ENCODE measurements at regions not wholly inside any gene's neighbourhood (a gene's known extent, or its start where the extent isn't known, plus 50 kb on each side); places are given as distances from the start of the nearest gene placed in this dataset.

- no peak overlapping the region for H3K14ac ChIP-seq (replicated peaks; ENCODE audit: low read depth, low read length)
- H3K56ac ChIP-seq (ENCODE audit: extremely low read depth, insufficient read depth, low read length) = no peak overlapping the region
- POLR2A ChIA-PET (ENCODE audit: unreplicated experiment) = no interaction called here
- in situ Hi-C loops (cut with MboI; ENCODE audit: low sequenced_read_pairs) = no loop called here
- H3K9me1 ChIP-seq (ENCODE audit: insufficient read depth, low read length) = no peaks in the 10 kb centered on the region
- intact Hi-C loops (cut with micrococcal nuclease) = no loop called here
- H4K91ac ChIP-seq (ENCODE audit: insufficient read depth, low read depth, low read length) = no peak overlapping the region
- TF ChIP-seq RAD21 (IDR thresholded peaks at IDR 0.05; ENCODE audit: low read length) = no peak
- TF ChIP-seq RFX5 (IDR thresholded peaks at IDR 0.05; ENCODE audit: low read depth, low read length) = no peak
- no peak for TF ChIP-seq BHLHE40 (IDR thresholded peaks at IDR 0.05; ENCODE audit: low read depth, low read length)
- no peak for TF ChIP-seq SMC3 (IDR thresholded peaks at IDR 0.05; ENCODE audit: low read depth, low read length)
- no peak for TF ChIP-seq CHD1 (IDR thresholded peaks at IDR 0.05; ENCODE audit: low read depth, low read length)
- no peak for TF ChIP-seq FOS (IDR thresholded peaks at IDR 0.05; ENCODE audit: low read depth, low read length)
- TF ChIP-seq RCOR1 (IDR thresholded peaks at IDR 0.05; ENCODE audit: insufficient replicate concordance, low read length) = no peak
- no peak for TF ChIP-seq MXI1 (IDR thresholded peaks at IDR 0.05; ENCODE audit: borderline replicate concordance, low read depth, low read length)
- dilution Hi-C loops (cut with HindIII; ENCODE audit: low sequenced_read_pairs, unreplicated experiment) = no loop called here
- no peaks in the 10 kb centered on the region for H3K36me3 ChIP-seq (ENCODE audit: control insufficient read depth, insufficient read depth, low read length)
- no peak overlapping the region for H3K23ac ChIP-seq (ENCODE audit: low read depth, low read length)
- no TSS peak for BruUV-seq (replicated peaks)
- no CpG with 5 or more reads among the region's 5 CpGs for WGBS, 2 experiments (ENCODE audit: extremely low coverage in 2 of 2, insufficient read length in 1 of 2)
- no peak overlapping the region for H2BK5ac ChIP-seq (ENCODE audit: low read depth, low read length, poor library complexity, severe bottlenecking)
- no peak overlapping the region for H4K5ac ChIP-seq (ENCODE audit: low read depth, low read length)
- H3K4me3 ChIP-seq (ENCODE audit: insufficient read depth, low read depth, low read length) = no peak overlapping the region
- CTCF ChIA-PET = no interaction called here
- no peak overlapping the region for H3K4ac ChIP-seq (ENCODE audit: low read depth, low read length)
- no peaks in the 10 kb centered on the region for H4K20me1 ChIP-seq (ENCODE audit: insufficient read depth, low read length)
- H3K9ac ChIP-seq (ENCODE audit: low read depth, low read length) = no peak overlapping the region
- no peaks in the 10 kb centered on the region for H3K27me3 ChIP-seq (ENCODE audit: control insufficient read depth, insufficient read depth, low read length)
- H3K9me3 ChIP-seq (ENCODE audit: control insufficient read depth, insufficient read depth, low read length) = no peaks in the 10 kb centered on the region
- no peak overlapping the region for H2AFZ ChIP-seq (replicated peaks; ENCODE audit: low read length, poor library complexity)
- H3K79me1 ChIP-seq (ENCODE audit: low read depth in 1 of 2, low read length in 2 of 2) = no peaks in the 10 kb centered on the region
- ATAC-seq (ENCODE audit: low read depth) (no peak), DNase-seq (no peak)
- no peak overlapping the region for H3K18ac ChIP-seq (ENCODE audit: low read depth, low read length)
- H3K4me2 ChIP-seq (ENCODE audit: low read depth, low read length) = no peak overlapping the region
- H3K4me1 ChIP-seq (ENCODE audit: control insufficient read depth, insufficient read depth, low read length) = no peaks in the 10 kb centered on the region
- no peak overlapping the region for H3K27ac ChIP-seq (ENCODE audit: insufficient read depth, low read length)
- no peak overlapping the region for H2AK5ac ChIP-seq (ENCODE audit: low read depth, low read length)
- H2AK9ac ChIP-seq (replicated peaks; ENCODE audit: low read depth, low read length, poor library complexity) = no peak overlapping the region
- no peak overlapping the region for H4K8ac ChIP-seq (ENCODE audit: low read depth in 2 of 2, low read length in 2 of 2)
- H2BK120ac ChIP-seq (ENCODE audit: low read depth, low read length) = no peak overlapping the region
- no peak overlapping the region for H2BK15ac ChIP-seq (ENCODE audit: low read depth, low read length)
- H2BK20ac ChIP-seq (ENCODE audit: low read depth, low read length) = no peak overlapping the region
These were observed 367.1 kb downstream of the NDFIP2 start for GRCh38 chr13:79847882-79848592.

Data from IMR-90 (cell line).